ENCODE measurements at regions not wholly inside any gene's neighbourhood (a gene's known extent, or its start where the extent isn't known, plus 50 kb on each side); places are given as distances from the start of the nearest gene placed in this dataset.

GRCh38 chr10:2053805-2054204 lies 316.5 kb upstream of the ADARB2 start:
- H3K36me3 Mint-ChIP-seq = no peaks in the 10 kb centered on the region
- Histone ChIP-seq H3K4me3 (no peak overlapping the region), H3K27ac (no peak overlapping the region), H3K27me3 (no peaks in the 10 kb centered on the region), H3K9ac (no peak overlapping the region), H3K36me3 (no peaks in the 10 kb centered on the region), H3K4me2 (no peak overlapping the region), H3K9me3 (ENCODE audit: low read depth) (no peaks in the 10 kb centered on the region), H4K20me1 (ENCODE audit: low read depth) (no peaks in the 10 kb centered on the region), H3F3A (ENCODE audit: low read depth) (no peaks in the 10 kb centered on the region), H2AFZ (replicated peaks) (no peak overlapping the region), H3K4me1 (no peaks in the 10 kb centered on the region), H3K79me2 (ENCODE audit: low read depth) (no peaks in the 10 kb centered on the region)
- TF ChIP-seq EZH2phosphoT487 (IDR thresholded peaks at IDR 0.05) (no peak), EZH2 (IDR thresholded peaks at IDR 0.05) (no peak)
- TF ChIP-seq, protein P1, sequence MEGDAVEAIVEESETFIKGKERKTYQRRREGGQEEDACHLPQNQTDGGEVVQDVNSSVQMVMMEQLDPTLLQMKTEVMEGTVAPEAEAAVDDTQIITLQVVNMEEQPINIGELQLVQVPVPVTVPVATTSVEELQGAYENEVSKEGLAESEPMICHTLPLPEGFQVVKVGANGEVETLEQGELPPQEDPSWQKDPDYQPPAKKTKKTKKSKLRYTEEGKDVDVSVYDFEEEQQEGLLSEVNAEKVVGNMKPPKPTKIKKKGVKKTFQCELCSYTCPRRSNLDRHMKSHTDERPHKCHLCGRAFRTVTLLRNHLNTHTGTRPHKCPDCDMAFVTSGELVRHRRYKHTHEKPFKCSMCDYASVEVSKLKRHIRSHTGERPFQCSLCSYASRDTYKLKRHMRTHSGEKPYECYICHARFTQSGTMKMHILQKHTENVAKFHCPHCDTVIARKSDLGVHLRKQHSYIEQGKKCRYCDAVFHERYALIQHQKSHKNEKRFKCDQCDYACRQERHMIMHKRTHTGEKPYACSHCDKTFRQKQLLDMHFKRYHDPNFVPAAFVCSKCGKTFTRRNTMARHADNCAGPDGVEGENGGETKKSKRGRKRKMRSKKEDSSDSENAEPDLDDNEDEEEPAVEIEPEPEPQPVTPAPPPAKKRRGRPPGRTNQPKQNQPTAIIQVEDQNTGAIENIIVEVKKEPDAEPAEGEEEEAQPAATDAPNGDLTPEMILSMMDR (IDR thresholded peaks at IDR 0.05) = no peak
- H3K9me3 Mint-ChIP-seq = no peaks in the 10 kb centered on the region
- H3K4me1 Mint-ChIP-seq = no peaks in the 10 kb centered on the region
- H3K27me3 Mint-ChIP-seq (ENCODE audit: insufficient read depth, low read depth) = no peaks in the 10 kb centered on the region
- H3K4me3 Mint-ChIP-seq = no peak overlapping the region
- no peak overlapping the region for H3K27ac Mint-ChIP-seq
- no peak for DNase-seq (ENCODE audit: low spot score)

DNA sequence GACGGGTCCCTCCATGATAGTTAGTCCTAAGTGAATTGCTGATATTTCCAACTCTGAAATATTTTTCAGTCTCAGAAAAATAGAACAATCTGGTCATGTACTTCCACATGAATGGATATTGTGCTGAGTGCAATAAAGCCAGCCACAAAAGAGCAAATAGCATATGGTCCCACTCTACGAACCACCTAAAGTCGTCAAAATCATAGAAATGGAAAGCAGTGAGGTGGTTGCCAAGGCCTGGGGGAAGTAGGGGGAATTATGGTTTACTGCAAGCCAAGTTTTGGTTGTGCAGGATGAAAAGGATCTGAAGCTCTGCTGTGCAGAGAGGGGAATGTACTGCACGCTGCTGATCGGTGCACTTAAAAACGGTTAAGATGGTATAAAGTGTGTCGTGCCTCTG lies 313.8 kb upstream of the ADARB2 start:
- H3F3A ChIP-seq (ENCODE audit: low read depth) = no peaks in the 10 kb centered on the region
- no peak overlapping the region for H3K4me3 Mint-ChIP-seq
- H3K79me2 ChIP-seq (ENCODE audit: low read depth) = no peaks in the 10 kb centered on the region
- no peaks in the 10 kb centered on the region for H4K20me1 ChIP-seq (ENCODE audit: low read depth)
- no peaks in the 10 kb centered on the region for H3K9me3 Mint-ChIP-seq
- H3K27ac Mint-ChIP-seq = no peak overlapping the region
- H3K4me1 Mint-ChIP-seq = peaks cover 2% of the 10 kb centered on the region
- no peaks in the 10 kb centered on the region for H3K4me1 ChIP-seq
- H3K27me3 ChIP-seq = no peaks in the 10 kb centered on the region
- H3K9ac ChIP-seq = no peak overlapping the region
- H2AFZ ChIP-seq (replicated peaks) = no peak overlapping the region
- peaks cover 3% of the 10 kb centered on the region for H3K27me3 Mint-ChIP-seq (ENCODE audit: insufficient read depth, low read depth)
- no peaks in the 10 kb centered on the region for H3K36me3 ChIP-seq
- H3K36me3 Mint-ChIP-seq = no peaks in the 10 kb centered on the region
- no peak overlapping the region for H3K4me2 ChIP-seq
- TF ChIP-seq, protein P1 (IDR thresholded peaks at IDR 0.05) = no peak
- TF ChIP-seq EZH2phosphoT487 (IDR thresholded peaks at IDR 0.05) (no peak), EZH2 (IDR thresholded peaks at IDR 0.05) (no peak)
- no peak overlapping the region for H3K27ac ChIP-seq
- H3K9me3 ChIP-seq (ENCODE audit: low read depth) = no peaks in the 10 kb centered on the region
- no peak overlapping the region for H3K4me3 ChIP-seq
- DNase-seq (ENCODE audit: low spot score) = no peak

DNA sequence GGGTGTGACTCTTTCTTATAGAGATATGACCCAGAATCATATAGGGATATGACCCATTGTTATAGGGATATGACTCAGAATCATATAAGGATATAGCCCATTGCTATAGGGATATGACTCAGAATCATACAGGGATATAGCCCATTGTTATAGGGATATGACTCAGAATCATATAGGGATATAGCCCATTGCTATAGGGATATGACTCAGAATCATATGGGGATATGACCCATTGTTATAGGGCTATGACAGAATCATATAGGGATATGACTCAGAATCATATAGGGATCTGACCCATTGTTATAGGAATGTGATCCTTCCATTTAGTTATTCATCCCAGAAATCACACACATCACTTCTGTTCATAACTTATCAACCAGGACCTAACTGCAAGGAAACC lies 312.2 kb upstream of the ADARB2 start:
- H3K27ac ChIP-seq = no peak overlapping the region
- no peak for DNase-seq (ENCODE audit: low spot score)
- Mint-ChIP-seq H3K27ac (no peak overlapping the region), H3K27me3 (ENCODE audit: insufficient read depth, low read depth) (peaks cover 3% of the 10 kb centered on the region), H3K4me3 (no peak overlapping the region), H3K36me3 (no peaks in the 10 kb centered on the region), H3K9me3 (no peaks in the 10 kb centered on the region), H3K4me1 (peaks cover 2% of the 10 kb centered on the region)
- no peak overlapping the region for H3K4me2 ChIP-seq
- no peak overlapping the region for H2AFZ ChIP-seq (replicated peaks)
- H3K4me1 ChIP-seq = no peaks in the 10 kb centered on the region
- H3K27me3 ChIP-seq = no peaks in the 10 kb centered on the region
- no peaks in the 10 kb centered on the region for H4K20me1 ChIP-seq (ENCODE audit: low read depth)
- TF ChIP-seq, protein P1 (IDR thresholded peaks at IDR 0.05) = no peak
- no peak for TF ChIP-seq EZH2phosphoT487 (IDR thresholded peaks at IDR 0.05)
- no peak for TF ChIP-seq EZH2 (IDR thresholded peaks at IDR 0.05)
- no peaks in the 10 kb centered on the region for H3K9me3 ChIP-seq (ENCODE audit: low read depth)
- H3K9ac ChIP-seq = no peak overlapping the region
- no peaks in the 10 kb centered on the region for H3K79me2 ChIP-seq (ENCODE audit: low read depth)
- H3K4me3 ChIP-seq = no peak overlapping the region
- H3F3A ChIP-seq (ENCODE audit: low read depth) = no peaks in the 10 kb centered on the region
- H3K36me3 ChIP-seq = no peaks in the 10 kb centered on the region
